HG03442 (cell line): ENCODE measurements at regions not wholly inside any gene's neighbourhood (a gene's known extent, or its start where the extent isn't known, plus 50 kb on each side); places are given as distances from the start of the nearest gene placed in this dataset.

Experiments
- ATAC-seq: cut with Tn5 transposase; IDR thresholded peaks from one replicate; pipeline ENCODE4 v1.9.1; 2021; ENCODE audit warnings: mild to moderate bottlenecking, moderate library complexity; ENCODE audit not compliant: unreplicated experiment

DNA sequence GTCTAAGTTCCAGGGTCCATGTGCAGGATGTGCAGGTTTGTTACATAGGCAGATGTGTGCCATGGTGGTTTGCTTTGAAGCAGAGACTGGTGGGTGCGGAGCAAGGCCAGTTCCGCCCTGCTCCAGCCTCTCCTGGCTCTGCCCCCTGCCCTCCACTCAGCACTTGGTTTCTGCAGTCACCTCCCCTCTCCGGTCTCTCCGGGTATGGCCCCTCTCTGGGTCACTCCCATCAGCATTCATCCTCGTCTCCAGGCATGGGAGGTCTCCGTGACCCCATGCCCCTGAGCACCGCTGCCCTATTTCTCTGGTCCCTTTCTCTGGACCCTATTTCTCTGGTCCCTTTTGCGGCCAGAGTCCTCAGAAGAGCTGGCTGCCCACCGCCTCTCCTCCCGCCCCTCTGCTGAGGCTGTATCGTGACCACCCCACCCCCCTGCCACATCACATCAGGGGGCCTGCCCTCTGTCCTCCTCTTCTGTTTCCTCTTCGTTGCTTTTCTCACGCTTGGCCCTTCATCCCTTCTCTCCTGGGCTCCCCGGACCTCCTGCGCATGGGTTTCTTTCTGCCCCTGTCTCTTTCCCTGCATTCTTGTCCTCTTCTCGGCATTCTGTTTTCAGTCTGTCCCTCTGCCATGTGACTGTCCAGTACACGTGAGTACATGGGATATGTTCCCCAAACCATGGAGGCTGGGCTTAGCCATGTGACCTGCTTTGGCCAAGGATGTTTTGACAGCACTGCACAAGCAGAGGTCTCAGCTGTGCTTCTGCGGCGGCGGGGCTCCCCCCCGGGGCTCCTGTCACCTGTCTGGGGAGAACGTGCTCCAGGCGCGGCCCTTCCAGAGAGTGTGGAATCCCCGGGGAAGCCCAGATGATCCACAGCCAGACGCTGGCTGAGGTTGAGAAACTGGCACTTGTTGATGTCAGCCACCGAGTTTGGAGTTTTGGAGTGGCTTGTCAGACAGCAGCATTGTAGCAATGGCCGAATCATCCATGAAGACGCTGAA, 54.4 kb upstream of the C1orf174 start:
- ATAC-seq = no peak

DNA sequence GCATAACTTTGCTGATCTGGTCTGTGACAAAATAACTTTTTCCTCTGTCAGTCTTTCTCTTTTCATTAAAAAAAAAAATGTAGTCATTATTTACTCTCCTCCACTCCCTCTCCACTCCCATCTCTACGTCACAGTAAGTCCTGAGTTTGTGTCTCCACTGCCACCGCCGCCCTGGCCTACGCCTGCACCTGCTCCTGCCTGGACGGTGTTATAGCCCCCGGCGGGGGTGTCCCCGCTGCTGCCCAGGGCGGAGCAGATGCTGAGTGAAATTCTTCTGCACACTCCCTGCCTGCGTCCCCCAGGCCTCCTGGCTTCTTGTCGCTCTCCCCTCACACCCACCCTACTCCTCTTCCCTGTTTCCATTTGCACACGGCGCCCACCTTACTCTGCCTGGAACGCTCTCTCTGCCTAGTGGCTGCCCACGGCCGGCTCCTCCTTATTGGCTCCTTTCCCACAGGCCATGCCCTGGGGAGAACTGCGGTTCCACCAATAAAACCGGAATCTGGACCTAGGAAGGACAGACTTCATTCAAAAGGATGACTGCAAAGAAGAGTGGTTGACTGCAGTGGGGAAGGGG, 55.2 kb upstream of the C1orf174 start:
- no peak for ATAC-seq

DNA sequence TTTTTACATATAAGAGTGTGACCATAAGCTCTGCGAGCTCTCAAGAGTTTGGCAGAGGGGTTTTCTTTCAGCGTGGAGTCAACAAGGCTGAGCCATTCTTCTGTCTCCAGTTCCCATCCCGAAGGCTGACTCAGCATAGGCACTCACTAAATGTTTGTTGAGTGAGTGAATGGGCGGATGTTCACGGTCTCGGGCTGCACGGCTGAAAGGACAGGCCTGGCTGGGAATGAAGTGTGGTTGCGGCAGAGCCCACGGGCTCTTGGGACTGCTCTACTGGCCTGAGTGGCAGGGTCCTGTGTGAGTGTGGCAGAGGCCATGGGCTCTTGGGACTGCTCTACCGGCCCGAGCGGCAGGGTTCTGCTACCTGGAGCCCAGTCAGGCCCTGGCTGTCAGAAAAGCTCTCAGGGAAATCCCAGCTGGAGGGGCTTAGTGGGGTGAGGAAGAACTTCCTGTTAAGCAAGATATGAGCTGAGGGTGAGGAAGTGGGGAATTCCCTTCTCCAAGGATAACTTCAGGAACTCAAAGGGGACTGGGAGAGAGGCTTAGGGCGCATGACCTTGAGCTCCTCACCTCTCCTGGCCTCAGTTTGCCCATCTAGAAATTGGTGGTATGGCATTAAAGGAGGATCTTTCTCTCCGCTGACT, 56.6 kb upstream of the C1orf174 start:
- ATAC-seq = no peak

DNA sequence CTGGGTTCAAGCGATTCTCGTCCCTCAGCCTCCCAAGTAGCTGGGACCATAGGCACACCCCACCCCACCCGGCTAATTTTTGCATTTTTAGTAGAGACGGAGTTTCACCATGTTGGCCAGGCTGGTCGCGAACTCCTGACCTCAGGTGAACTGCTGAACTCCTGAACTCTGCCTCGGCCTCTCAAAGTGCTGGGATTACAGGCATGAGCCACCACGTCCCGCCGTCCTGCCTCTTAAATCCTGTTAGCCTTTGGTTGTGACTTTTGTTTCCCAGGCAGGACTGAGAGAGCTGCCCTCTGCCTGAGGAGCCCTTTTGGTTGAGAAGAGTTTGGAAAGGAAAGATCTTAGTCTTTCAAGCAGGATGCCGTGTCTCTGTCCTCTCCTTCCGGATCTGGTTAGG, 59.3 kb upstream of the C1orf174 start:
- ATAC-seq = no peak

DNA sequence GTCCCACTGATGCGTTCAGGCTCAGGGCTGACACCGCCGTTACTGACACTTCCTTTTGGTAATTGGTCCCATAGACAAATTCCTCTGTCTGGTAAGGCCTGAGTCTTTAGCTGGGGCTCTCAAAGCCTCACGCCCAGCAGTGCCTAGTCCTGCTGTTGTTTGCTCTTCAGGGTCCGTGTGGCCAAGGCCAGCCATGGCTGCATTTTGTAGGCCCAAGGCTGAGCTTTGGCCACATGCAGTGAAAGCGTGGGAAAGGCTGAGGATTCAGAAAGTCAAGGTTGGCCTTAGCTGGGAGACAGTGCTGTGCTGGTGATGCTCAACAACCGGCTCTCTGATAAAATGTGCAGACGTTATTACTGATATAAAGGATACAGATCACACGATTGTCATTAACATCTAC, 63.5 kb upstream of the C1orf174 start:
- ATAC-seq = no peak

DNA sequence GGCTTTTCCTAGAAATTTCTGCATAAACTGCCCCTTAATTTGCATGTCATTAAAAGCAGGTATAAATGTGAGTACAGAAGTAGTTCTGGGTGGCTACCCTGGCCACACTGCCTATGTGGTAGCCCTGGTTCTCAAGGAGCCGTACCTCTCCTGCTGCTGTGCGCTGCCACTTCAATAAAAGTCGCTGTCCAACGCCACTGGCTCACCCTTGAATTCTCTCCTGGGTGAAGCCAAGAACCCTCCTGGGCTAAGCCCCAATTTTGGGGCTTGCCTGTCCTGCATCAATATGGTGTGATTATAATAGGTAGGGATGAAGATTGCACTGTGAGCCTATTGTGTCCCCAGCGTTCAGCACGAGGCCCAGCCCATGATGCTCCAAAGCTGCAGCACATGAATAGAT, 65.6 kb upstream of the C1orf174 start:
- ATAC-seq = no peak

DNA sequence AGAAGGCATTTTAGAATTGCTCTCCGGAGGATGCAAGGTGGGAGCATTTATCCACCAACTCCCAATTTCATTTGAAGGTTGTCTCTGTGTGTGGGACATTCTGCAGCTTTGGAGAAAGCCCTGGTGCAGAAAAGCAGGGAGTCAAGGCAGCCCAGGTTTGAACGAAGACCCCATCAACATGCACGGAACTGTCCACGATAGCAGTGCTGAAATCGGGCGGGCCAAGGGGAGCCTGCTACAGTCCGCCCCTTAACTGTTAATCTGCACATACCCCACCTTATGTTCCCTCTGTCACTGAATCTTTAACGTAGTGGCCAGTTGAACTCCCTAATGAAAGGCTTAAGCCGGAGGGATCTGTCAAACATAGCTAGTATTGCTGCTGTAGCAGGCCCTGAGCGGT, 68.8 kb upstream of the C1orf174 start:
- ATAC-seq = no peak

DNA sequence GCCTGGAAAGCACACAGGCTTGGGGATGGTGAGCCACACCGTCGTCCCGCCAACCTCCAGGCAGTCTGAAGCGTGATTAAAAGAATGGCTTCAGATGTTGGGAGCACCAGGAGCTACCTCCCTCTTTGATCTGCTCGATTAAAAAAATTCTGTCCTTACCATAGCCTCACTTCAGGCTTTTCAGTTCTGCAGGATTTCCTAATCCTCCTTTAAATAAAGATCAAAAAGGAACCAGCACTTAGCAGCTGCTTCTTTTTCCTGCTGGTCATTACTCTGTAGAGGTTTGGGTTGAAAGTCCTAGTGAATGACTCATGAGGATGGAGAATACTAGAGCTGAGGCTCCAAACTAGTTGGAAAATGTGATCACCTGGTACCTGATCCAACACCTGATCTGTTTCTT, 71.9 kb upstream of the C1orf174 start:
- ATAC-seq = no peak

DNA sequence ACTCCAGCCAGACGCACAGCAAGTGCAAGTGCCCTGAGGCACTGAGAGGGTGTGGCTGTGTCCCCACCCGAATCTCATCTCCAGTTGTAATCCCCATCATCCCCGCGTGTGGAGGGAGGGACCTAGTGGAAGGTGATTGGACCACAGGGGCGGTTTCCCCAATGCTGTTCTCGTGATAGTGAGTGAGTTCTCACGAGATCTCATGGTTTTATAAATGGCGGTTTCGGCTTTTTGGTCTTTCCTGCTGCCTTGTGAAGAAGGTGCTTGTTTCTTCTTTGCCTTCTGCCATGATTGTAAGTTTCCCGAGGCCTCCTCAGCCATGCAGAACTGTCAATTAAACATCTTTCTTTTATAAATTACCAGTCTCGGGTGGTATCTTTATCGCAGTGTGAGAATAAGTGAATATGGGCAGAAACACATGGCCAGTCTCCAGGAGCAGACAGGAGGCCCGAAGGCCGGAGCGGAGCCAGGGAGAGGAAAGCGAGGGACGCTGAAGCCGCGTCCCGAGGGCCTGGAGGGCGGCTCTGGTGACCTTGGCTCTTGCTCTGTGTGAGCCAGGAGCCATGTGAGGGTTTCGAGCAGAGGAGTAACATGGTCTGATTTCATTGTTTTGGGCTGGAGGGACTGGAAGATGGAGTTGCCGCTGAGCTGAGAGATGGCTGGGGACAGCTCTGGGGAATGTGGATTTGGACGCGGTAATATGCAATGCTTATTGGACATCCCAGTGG, 76.0 kb upstream of the C1orf174 start:
- no peak for ATAC-seq

DNA sequence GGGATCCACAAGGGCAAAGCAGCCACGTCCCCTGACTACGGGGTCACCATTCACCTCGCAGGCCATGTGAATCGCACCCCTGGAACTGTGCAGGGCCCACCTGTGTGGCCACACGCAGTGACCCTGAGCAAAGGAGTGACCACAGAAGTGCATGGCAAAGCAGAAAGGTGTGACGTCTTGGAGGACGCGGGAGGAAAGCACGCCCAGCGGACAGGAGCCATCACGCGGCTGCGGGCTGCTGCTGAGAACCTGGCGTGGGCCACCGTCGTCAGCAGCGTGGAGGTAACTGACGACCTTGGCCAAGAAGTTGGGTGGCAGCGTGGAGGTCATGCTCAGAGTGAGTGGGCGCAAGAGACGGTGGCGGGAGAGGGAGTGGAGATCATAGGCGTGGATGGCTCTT, 76.7 kb upstream of the C1orf174 start:
- ATAC-seq = no peak

DNA sequence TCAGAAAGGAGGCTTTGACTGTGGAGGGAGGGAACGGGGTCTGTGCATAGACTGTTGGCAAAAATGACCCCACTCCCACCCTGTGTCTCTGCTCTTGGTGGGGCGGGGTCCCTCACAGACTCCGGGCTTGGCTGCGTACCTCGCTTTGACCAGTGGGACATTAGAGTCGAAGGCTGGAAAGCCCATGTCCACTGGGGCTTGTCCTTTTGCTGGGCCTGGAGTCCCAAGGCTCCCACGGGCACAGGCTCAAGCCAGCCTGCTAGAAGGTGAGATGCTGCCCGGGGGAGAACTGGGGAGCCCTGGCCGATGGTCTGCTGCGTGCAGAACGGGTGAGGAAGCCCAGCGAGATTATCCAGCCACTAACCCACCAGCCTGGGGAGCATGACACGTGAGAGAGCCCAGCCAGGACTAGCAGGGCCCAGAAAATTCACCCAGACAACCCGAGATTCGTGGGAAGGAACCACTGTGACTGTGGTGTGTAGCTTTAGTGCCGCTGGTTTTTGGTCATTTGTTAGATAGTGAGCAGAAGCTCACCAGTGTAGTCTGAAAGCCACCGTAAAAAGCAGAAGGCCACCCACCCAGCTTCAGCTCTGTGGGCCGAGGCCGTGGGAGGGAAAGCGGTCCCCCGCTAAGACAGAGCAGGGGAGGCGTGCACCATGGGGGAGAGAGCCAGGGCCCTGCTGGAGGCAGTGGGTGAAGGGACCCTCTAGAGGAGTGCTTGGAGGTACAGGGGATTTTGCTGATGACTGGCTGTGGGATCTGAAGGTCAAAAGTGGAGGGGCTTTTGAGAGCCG, 78.3 kb upstream of the C1orf174 start:
- ATAC-seq = no peak

DNA sequence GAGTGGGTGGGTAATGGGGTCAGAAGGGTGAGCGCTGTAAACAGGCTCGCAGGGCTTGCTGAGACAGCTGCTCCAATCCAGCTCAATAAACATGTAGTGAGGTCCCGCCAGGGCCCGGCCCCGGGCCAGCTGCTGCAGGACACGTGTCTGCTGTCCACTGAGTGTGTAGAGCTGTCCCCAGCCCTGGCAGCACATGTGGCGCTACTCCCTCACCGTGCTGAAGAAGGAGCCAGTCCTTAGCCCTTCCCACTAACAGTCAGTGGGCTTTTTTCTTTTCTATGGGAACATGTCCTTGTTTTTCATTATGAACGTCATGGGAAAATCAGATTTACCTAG, 78.9 kb upstream of the C1orf174 start:
- ATAC-seq = no peak

DNA sequence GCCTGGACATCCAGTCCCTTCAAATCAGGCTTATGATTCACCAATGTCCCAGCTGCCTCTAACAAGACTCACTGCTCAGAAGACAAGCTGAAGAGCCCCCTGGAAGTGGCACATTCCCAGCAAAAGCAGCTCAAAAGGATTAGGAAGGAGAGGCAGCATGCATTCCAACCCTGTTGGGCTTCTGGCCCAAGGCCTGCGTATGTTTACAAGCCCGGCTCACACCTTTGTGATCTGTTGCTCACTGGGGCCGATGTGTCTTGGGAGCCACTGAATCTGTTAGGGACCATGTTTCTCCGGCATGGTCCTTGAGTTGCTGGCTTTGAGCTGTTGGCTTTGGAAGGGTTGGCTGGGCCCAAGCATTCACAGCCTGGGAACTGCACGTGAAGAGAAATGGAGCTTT, 81.2 kb upstream of the C1orf174 start:
- no peak for ATAC-seq

DNA sequence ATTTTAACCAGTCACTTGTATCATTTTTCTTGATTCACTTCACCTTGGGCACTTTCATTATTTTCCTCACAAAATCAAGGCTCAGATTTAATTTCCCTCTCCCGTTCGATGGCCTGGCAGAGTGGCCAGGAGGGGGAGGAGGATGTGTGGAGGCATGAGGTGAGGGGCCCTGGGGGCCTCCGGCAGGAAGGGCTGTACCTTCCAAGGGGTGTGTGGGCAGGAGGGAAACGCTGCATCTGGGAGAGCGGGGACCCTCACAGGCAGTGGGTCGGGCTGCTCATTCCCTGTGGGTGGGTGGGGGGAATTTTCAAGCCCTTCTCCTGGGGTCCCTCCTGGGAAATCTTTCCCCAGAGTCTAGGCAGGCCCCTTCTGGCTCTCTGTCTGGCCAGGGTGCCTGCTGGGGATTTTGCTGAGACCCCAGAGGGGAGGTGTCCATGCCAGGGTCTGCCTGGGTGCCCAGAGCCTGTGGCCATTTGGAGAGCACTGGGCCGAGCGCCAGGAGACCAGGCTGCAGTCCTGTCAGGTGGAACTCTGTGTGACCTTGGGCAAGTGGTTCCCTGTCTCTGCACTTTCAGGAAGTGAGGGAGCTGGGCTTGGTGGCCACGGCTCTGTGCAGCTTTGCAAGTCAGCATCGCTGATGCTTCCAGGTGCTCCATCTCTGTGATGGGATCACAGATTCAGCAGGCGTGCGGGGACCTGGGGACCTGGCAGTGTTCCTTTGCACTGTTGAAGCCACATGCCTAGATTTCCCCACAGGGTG, 81.9 kb upstream of the C1orf174 start:
- ATAC-seq = no peak

DNA sequence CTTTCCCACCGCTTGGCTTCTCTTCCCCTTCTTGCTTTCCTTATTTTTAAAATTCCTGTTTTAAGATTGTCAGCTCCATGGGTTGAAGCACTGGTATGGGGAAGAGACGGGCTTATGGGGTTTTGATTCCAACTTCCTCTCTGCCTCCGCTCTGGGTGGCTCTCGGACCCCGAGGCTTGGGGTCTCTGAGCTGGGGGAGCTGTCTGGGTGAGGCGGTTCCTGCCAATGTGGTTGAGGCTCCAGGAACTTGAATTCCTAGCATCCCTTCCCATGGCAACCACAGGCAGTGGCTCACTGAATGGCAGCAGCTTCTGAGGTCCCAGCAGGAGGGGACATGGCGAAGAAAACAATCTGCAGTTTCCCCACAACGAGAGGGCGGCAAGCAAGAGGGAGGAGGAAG, 83.1 kb upstream of the C1orf174 start:
- no peak for ATAC-seq

DNA sequence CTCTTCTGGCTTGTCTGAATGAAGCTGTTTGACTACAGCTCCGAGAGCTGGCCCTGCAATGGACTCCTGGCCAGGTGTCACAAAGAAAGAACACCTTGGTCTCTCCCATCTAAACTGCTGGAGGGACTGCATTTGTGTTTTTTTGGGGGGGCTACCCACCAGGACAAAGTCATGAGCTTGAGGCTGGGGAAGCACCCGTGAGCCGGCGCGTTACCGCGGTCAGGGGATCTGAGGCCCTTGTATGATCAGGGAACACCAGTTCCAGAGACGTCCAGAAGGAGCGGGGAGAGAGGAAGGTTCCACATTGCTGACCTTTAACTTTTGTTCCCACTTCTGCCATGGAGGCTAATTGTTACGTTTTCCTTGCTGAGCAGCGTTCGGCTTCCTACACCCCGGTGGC, 84.5 kb upstream of the C1orf174 start:
- no peak for ATAC-seq

DNA sequence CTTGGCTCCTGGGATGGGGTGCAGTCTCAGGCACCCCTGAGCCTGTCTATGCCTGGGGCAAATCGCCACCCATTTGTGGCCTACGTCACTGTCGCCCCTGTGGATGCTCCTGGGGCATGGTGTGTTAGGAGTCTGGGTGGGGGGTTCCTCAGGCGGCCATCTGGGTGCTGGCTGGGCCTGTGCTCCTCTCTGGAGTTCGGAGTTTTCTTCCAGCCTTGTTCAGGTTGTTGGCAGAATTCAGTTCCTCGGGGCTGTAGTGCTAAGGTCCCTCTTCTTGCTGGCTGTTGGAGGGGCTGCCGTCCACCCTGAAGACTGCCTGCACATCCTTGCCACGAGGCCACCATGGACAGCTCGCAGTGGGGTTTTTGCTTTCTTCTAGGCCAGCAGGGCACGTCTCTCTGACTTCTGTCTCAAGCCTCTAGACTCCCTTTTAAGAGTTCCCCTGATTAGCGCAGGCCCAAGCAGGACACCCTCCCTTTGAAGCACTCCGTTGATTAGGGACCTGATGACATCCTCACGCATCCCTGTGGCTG, 86.7 kb upstream of the C1orf174 start:
- no peak for ATAC-seq

DNA sequence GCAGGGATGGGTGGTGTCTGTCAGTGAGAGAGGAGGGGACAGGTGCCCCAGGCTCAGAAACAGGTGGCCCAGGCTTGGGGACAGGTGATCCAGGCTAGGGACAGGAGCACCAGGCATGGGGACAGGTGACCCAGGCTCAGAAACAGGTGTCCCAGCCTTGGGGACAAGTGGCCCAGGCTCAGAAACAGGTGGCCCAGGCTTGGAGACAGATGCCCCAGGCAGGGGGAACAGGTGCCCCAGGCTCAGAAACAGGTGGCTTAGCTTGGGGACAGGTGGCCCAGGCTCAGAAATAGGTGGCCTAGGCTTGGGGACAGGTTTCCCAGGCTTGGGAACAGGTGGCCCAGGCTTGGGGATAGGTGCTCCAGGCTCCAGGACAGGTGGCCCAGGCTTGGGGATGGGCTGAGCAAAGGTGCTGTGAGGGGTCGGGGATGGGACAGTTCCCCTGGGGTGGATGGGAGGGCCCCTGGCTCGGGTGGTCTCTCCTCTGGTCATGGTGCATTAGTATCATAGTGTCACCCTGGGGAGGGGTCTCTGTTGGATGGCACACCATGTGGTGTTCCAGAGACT, 87.7 kb upstream of the C1orf174 start:
- no peak for ATAC-seq

DNA sequence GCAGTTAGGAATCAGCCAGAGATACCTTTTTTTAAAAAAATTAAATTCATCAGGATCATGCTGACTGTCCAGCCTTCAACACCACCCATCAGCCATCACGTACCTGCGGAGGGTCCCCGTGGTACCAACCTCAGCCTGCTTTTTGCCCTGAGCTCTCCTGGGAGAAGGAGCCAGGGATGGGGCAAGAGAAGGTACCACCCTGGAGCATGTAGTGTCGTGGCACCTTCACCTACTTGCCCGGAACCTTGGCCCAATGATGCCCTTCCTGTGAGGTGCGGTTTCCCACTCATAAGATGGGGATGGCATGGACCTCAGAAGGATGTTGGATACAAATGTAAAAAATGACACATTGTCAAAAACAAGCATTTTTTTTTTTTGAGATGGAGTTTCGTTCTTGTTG, 88.4 kb upstream of the C1orf174 start:
- no peak for ATAC-seq
